Mesenchymal stem cell (in vitro differentiated cells and primary cell): ENCODE measurements at regions not wholly inside any gene's neighbourhood (a gene's known extent, or its start where the extent isn't known, plus 50 kb on each side); places are given as distances from the start of the nearest gene placed in this dataset.

Experiments
- DNase-seq: peaks from one replicate; pipeline ENCODE4 v3.0.0-alpha.2; 2013
- H2AFZ ChIP-seq: one replicate; pipeline ENCODE4 v1.6.1; 2013; ENCODE audit warnings: low read depth, mild to moderate bottlenecking, control low read depth, inconsistent platforms, low read length, moderate library complexity
- H2AK5ac ChIP-seq: 2 replicates; pipeline ENCODE4 v1.6.1; 2013; ENCODE audit warnings: low read length, moderate library complexity, mild to moderate bottlenecking, inconsistent platforms; ENCODE audit not compliant: severe bottlenecking
- H2BK120ac ChIP-seq: one replicate; pipeline ENCODE4 v1.6.1; 2013; ENCODE audit warnings: low read depth, mild to moderate bottlenecking, inconsistent platforms, low read length, moderate library complexity
- H2BK12ac ChIP-seq, 2 experiments: one replicate each; pipeline ENCODE4 v1.6.1; 2013; ENCODE audit warnings: inconsistent platforms in 2 of 2, low read length in 2 of 2, mild to moderate bottlenecking in 2 of 2, moderate library complexity in 2 of 2, control low read depth in 1 of 2
- H2BK15ac ChIP-seq: one replicate; pipeline ENCODE4 v1.6.1; 2013; ENCODE audit warnings: mild to moderate bottlenecking, low read depth, inconsistent platforms; ENCODE audit not compliant: poor library complexity, severe bottlenecking
- H2BK5ac ChIP-seq: 2 replicates; pipeline ENCODE4 v1.6.1; 2013; ENCODE audit warnings: low read depth, mild to moderate bottlenecking, low read length, control low read depth, inconsistent platforms; ENCODE audit not compliant: poor library complexity, severe bottlenecking
- H3K14ac ChIP-seq, 2 experiments: one replicate each; pipeline ENCODE4 v1.6.1; 2013; ENCODE audit warnings: inconsistent platforms in 2 of 2, low read length in 2 of 2, control low read depth in 1 of 2, mild to moderate bottlenecking in 1 of 2, moderate library complexity in 1 of 2
- H3K18ac ChIP-seq, 2 experiments: one replicate each; pipeline ENCODE4 v1.6.1; 2013; ENCODE audit warnings: inconsistent platforms in 2 of 2, low read length in 2 of 2, control low read depth in 1 of 2, low read depth in 1 of 2, mild to moderate bottlenecking in 1 of 2
- H3K23ac ChIP-seq, 2 experiments: one replicate each; pipeline ENCODE4 v1.6.1; 2013; ENCODE audit warnings: inconsistent platforms in 2 of 2, low read length in 2 of 2, mild to moderate bottlenecking in 2 of 2, moderate library complexity in 2 of 2, control low read depth in 1 of 2
- H3K27ac ChIP-seq: 2 replicates; pipeline ENCODE4 v1.5.1; 2013; ENCODE audit warnings: mild to moderate bottlenecking, moderate library complexity, low read length, control low read depth, inconsistent platforms; ENCODE audit not compliant: poor library complexity, severe bottlenecking
- H3K27me3 ChIP-seq, 2 experiments: 2 replicates each; pipeline versions ENCODE4 v1.6.1 to v1.7.0; 2013; ENCODE audit warnings: low read length in 2 of 2, mild to moderate bottlenecking in 2 of 2, moderate library complexity in 2 of 2, control low read depth in 1 of 2, inconsistent platforms in 1 of 2; ENCODE audit not compliant: control insufficient read depth in 1 of 2, insufficient read depth in 1 of 2
- H3K36me3 ChIP-seq, 2 experiments: 2 replicates each; pipeline versions ENCODE4 v1.6.1 to v1.7.0; 2013; ENCODE audit warnings: low read length in 2 of 2, control low read depth in 1 of 2, inconsistent platforms in 1 of 2, low read depth in 1 of 2, mild to moderate bottlenecking in 1 of 2; ENCODE audit not compliant: insufficient read depth in 2 of 2, control insufficient read depth in 1 of 2
- H3K4ac ChIP-seq, 2 experiments: one replicate each; pipeline ENCODE4 v1.6.1; 2013; ENCODE audit warnings: inconsistent platforms in 2 of 2, low read length in 2 of 2, mild to moderate bottlenecking in 2 of 2, moderate library complexity in 2 of 2, control low read depth in 1 of 2, low read depth in 1 of 2
- H3K4me1 ChIP-seq: 2 replicates; pipeline ENCODE4 v1.6.1; 2013; ENCODE audit warnings: low read depth, low read length, control low read depth; ENCODE audit not compliant: control insufficient read depth, insufficient read depth
- H3K4me2 ChIP-seq: 2 replicates; pipeline ENCODE4 v1.6.1; 2013; ENCODE audit warnings: low read length, mild to moderate bottlenecking, inconsistent platforms; ENCODE audit not compliant: poor library complexity, severe bottlenecking
- H3K4me3 ChIP-seq, 2 experiments: 2 replicates each; pipeline versions ENCODE4 v1.5.1 to v1.7.0; 2013; ENCODE audit warnings: low read length in 2 of 2, mild to moderate bottlenecking in 2 of 2, control low read depth in 1 of 2, low read depth in 1 of 2; ENCODE audit not compliant: insufficient read depth in 1 of 2
- H3K79me1 ChIP-seq: replicated peaks from 2 replicates; pipeline ENCODE4 v1.6.1; 2013; ENCODE audit warnings: mild to moderate bottlenecking, control low read depth, low read length, inconsistent platforms; ENCODE audit not compliant: poor library complexity, severe bottlenecking
- H3K9ac ChIP-seq: 2 replicates; pipeline ENCODE4 v1.7.0; 2013; ENCODE audit warnings: mild to moderate bottlenecking, low read length, moderate library complexity
- H3K9me3 ChIP-seq: 2 replicates; pipeline ENCODE4 v1.7.0; 2013; ENCODE audit warnings: mild to moderate bottlenecking, low read length; ENCODE audit not compliant: control insufficient read depth
- H4K8ac ChIP-seq: one replicate; pipeline ENCODE4 v1.6.1; 2013; ENCODE audit warnings: inconsistent platforms, mild to moderate bottlenecking, low read length, moderate library complexity
- H4K91ac ChIP-seq: one replicate; pipeline ENCODE4 v1.6.1; 2013; ENCODE audit warnings: mild to moderate bottlenecking, low read length, inconsistent platforms
- WGBS: methylation state at CpG from one replicate; pipeline ENCODE4 v1.1.7; 2013; ENCODE audit warnings: mixed read lengths; 5-methylcytosine and 5-hydroxymethylcytosine counted together

DNA sequence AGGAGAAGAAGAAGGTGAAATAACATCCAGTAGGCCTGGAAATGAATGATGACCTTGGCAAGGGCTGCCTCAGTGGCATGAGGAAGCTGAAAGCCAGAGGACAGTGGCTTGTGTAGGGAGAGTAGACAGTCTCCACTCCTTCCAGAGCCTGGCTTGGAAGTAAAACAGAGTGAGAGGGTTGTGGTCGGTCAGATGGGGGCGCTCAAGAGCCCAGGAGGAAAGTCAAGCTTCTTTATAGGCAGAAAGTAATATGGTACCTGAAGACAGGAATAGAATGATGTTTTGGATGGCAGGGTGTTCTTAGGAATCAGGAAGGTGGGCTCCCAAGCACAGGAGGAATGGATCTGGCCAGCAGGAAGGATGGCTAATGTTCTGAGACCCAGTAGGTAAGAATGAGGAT lies 75.1 kb upstream of the TSC22D1 start:
- Histone ChIP-seq H3K4ac (peak overlapping the region in 1 of 2 experiments; percentile 53), H3K4me3 (no peak overlapping the region), H3K79me1 (no peaks in the 10 kb centered on the region), H2BK15ac (no peak overlapping the region), H2BK5ac (no peak overlapping the region), H2BK120ac (no peak overlapping the region), H3K36me3 (no peaks in the 10 kb centered on the region), H3K27me3 (no peaks in the 10 kb centered on the region), H3K18ac (peak overlapping the region in 1 of 2 experiments; percentile 41), H3K27ac (no peak overlapping the region), H3K4me2 (no peak overlapping the region), H3K14ac (no peak overlapping the region), H4K8ac (no peak overlapping the region), H3K9ac (no peak overlapping the region), H3K4me1 (no peaks in the 10 kb centered on the region), H2BK12ac (no peak overlapping the region), H2AK5ac (peak overlapping the region; percentile 89), H2AFZ (no peak overlapping the region), H4K91ac (no peak overlapping the region), H3K9me3 (no peaks in the 10 kb centered on the region), H3K23ac (no peak overlapping the region)
- DNase-seq, result no peak
- WGBS, result 0% methylated on average over 1 of the region's 2 CpGs

- no peak overlapping the region for H3K23ac ChIP-seq
- H2BK15ac ChIP-seq, result no peak overlapping the region
- H3K4me3 ChIP-seq, result no peak overlapping the region
- H3K14ac ChIP-seq, result no peak overlapping the region
- H4K91ac ChIP-seq, result no peak overlapping the region
- no peak overlapping the region for H2AFZ ChIP-seq
- H4K8ac ChIP-seq, result no peak overlapping the region
- H3K27me3 ChIP-seq, result no peaks in the 10 kb centered on the region
- H2BK120ac ChIP-seq, result no peak overlapping the region
- no peaks in the 10 kb centered on the region for H3K36me3 ChIP-seq
- no peak overlapping the region for H3K27ac ChIP-seq
- H3K9me3 ChIP-seq, result no peaks in the 10 kb centered on the region
- no peak overlapping the region for H2BK5ac ChIP-seq
- no peak overlapping the region for H2BK12ac ChIP-seq
- H3K18ac ChIP-seq, result no peak overlapping the region
- peak overlapping the region; percentile 62 for H2AK5ac ChIP-seq
- H3K79me1 ChIP-seq, result no peaks in the 10 kb centered on the region
- H3K9ac ChIP-seq, result no peak overlapping the region
- H3K4me2 ChIP-seq, result no peak overlapping the region
- no peak overlapping the region for H3K4ac ChIP-seq
- no peaks in the 10 kb centered on the region for H3K4me1 ChIP-seq
- no peak for DNase-seq
These were observed 73.7 kb upstream of the TSC22D1 start for GRCh38 chr13:44649834-44650233.

- no peaks in the 10 kb centered on the region for H3K36me3 ChIP-seq
- H4K91ac ChIP-seq, result no peak overlapping the region
- no peak overlapping the region for H3K14ac ChIP-seq
- H4K8ac ChIP-seq, result no peak overlapping the region
- no peak overlapping the region for H3K4ac ChIP-seq
- H2BK5ac ChIP-seq, result no peak overlapping the region
- H2AFZ ChIP-seq, result no peak overlapping the region
- H3K79me1 ChIP-seq, result no peaks in the 10 kb centered on the region
- H2BK12ac ChIP-seq, result no peak overlapping the region
- no peaks in the 10 kb centered on the region for H3K27me3 ChIP-seq
- H2BK120ac ChIP-seq, result no peak overlapping the region
- H2BK15ac ChIP-seq, result no peak overlapping the region
- no peak overlapping the region for H3K4me2 ChIP-seq
- H3K4me3 ChIP-seq, result no peak overlapping the region
- no peaks in the 10 kb centered on the region for H3K4me1 ChIP-seq
- H3K18ac ChIP-seq, result no peak overlapping the region
- no peak overlapping the region for H3K23ac ChIP-seq
- no peak overlapping the region for H2AK5ac ChIP-seq
- H3K9me3 ChIP-seq, result no peaks in the 10 kb centered on the region
- DNase-seq, result no peak
- H3K9ac ChIP-seq, result peak overlapping the region; percentile 22
- WGBS, result 23% methylated on average over 2 of the region's 3 CpGs
- H3K27ac ChIP-seq, result no peak overlapping the region
These were observed 72.9 kb upstream of the TSC22D1 start for GRCh38 chr13:44649104-44649428.

GRCh38 chr13:44648392-44649103 lies 72.4 kb upstream of the TSC22D1 start:
- no peaks in the 10 kb centered on the region for H3K27me3 ChIP-seq
- no peak overlapping the region for H4K8ac ChIP-seq
- H3K14ac ChIP-seq, result no peak overlapping the region

More at GRCh38 chr13:44648392-44649103, 72.4 kb upstream of the TSC22D1 start:
- no peak overlapping the region for H3K18ac ChIP-seq
- no peaks in the 10 kb centered on the region for H3K36me3 ChIP-seq
- no peaks in the 10 kb centered on the region for H3K79me1 ChIP-seq
- H2AFZ ChIP-seq, result no peak overlapping the region
- no peak overlapping the region for H2BK5ac ChIP-seq
- H2AK5ac ChIP-seq, result no peak overlapping the region
- H3K27ac ChIP-seq, result no peak overlapping the region
- H2BK15ac ChIP-seq, result no peak overlapping the region
- WGBS, result no CpG with 5 or more reads among the region's 2 CpGs
- no peak overlapping the region for H3K4ac ChIP-seq
- H4K91ac ChIP-seq, result no peak overlapping the region
- H3K4me2 ChIP-seq, result no peak overlapping the region
- peak overlapping the region; percentile 22 for H3K9ac ChIP-seq
- H3K23ac ChIP-seq, result no peak overlapping the region
- no peak overlapping the region for H3K4me3 ChIP-seq
- no peak overlapping the region for H2BK120ac ChIP-seq
- no peaks in the 10 kb centered on the region for H3K4me1 ChIP-seq
- no peak overlapping the region for H2BK12ac ChIP-seq
- no peaks in the 10 kb centered on the region for H3K9me3 ChIP-seq
- no peak for DNase-seq
